ENCODE measurements at regions not wholly inside any gene's neighbourhood (a gene's known extent, or its start where the extent isn't known, plus 50 kb on each side); places are given as distances from the start of the nearest gene placed in this dataset.
"Not testable (repeated sequence)": the region's sequence is repeated elsewhere in the genome, so short reads cannot be mapped to it uniquely, and the experiment has no call there.

GRCh38 chr2:176569574-176569973, 300.3 kb downstream of the MTX2 start:
- no peak for DNase-seq (ENCODE audit: low read depth in 2 of 2)

GRCh38 chr2:176573612-176574483, 304.6 kb downstream of the MTX2 start:
- no peak for DNase-seq (ENCODE audit: low read depth in 2 of 2)

GRCh38 chr2:176574484-176575236, 305.4 kb downstream of the MTX2 start:
- DNase-seq (ENCODE audit: low read depth in 2 of 2), result no peak

- DNase-seq (ENCODE audit: low read depth in 2 of 2), result no peak
Observed at GRCh38 chr2:176575237-176575744, 306.0 kb downstream of the MTX2 start.

- no peak for DNase-seq (ENCODE audit: low read depth in 2 of 2)
Observed at GRCh38 chr2:176577054-176577453, 307.8 kb downstream of the MTX2 start.

- DNase-seq (ENCODE audit: low read depth in 2 of 2), result not testable (repeated sequence)
Observed at GRCh38 chr2:176578292-176578691, 309.1 kb downstream of the MTX2 start.

GRCh38 chr2:176579608-176580007, 310.4 kb downstream of the MTX2 start:
- no peak for DNase-seq (ENCODE audit: low read depth in 2 of 2)

- DNase-seq (ENCODE audit: low read depth in 2 of 2), result no peak
Observed at GRCh38 chr2:176581557-176582165, 312.4 kb downstream of the MTX2 start.

- no peak for DNase-seq (ENCODE audit: low read depth in 2 of 2)
Observed at GRCh38 chr2:176582176-176582575, 312.9 kb downstream of the MTX2 start.

- DNase-seq (ENCODE audit: low read depth in 2 of 2), result peak; percentile 82 to 84
Observed at GRCh38 chr2:176582990-176583481, 313.8 kb downstream of the MTX2 start.

- no peak for DNase-seq (ENCODE audit: low read depth in 2 of 2)
Observed at GRCh38 chr2:176583607-176584006, 314.4 kb downstream of the MTX2 start.

GRCh38 chr2:176584333-176584732, 315.1 kb downstream of the MTX2 start:
- DNase-seq (ENCODE audit: low read depth in 2 of 2), result no peak

- DNase-seq (ENCODE audit: low read depth in 2 of 2), result no peak
Observed at GRCh38 chr2:176585291-176585690, 316.0 kb downstream of the MTX2 start.

GRCh38 chr2:176585791-176586190, 316.5 kb downstream of the MTX2 start:
- no peak for DNase-seq (ENCODE audit: low read depth in 2 of 2)

GRCh38 chr2:176589287-176589686, 320.0 kb downstream of the MTX2 start:
- no peak for DNase-seq (ENCODE audit: low read depth in 2 of 2)

GRCh38 chr2:176589825-176590440, 320.7 kb downstream of the MTX2 start:
- no peak for DNase-seq (ENCODE audit: low read depth in 2 of 2)

- DNase-seq (ENCODE audit: low read depth in 2 of 2), result no peak
Observed at GRCh38 chr2:176592216-176592615, 323.0 kb downstream of the MTX2 start.

- no peak for DNase-seq (ENCODE audit: low read depth in 2 of 2)
Observed at GRCh38 chr2:176595986-176596385, 326.7 kb downstream of the MTX2 start.

GRCh38 chr2:176597916-176598315, 328.7 kb downstream of the MTX2 start:
- DNase-seq (ENCODE audit: low read depth in 2 of 2), result no peak

- no peak for DNase-seq (ENCODE audit: low read depth in 2 of 2)
Observed at GRCh38 chr2:176598351-176598750, 329.1 kb downstream of the MTX2 start.

- no peak for DNase-seq (ENCODE audit: low read depth in 2 of 2)
Observed at GRCh38 chr2:176599796-176600485, 330.7 kb downstream of the MTX2 start.

All from fibroblast of skin of left quadriceps (primary cell).